Activated naive CD4-positive, alpha-beta T cell treated with anti-CD3 and anti-CD28 coated beads, Interleukin-2, amount 50 U/mL, for 24 hours (primary cell): ENCODE measurements at regions not wholly inside any gene's neighbourhood (a gene's known extent, or its start where the extent isn't known, plus 50 kb on each side); places are given as distances from the start of the nearest gene placed in this dataset.
"Not testable (repeated sequence)": the region's sequence is repeated elsewhere in the genome, so short reads cannot be mapped to it uniquely, and the experiment has no call there.

Source experiments
- H3K27ac Mint-ChIP-seq: one replicate; pipeline ENCODE4 v1.8.0; 2021; ENCODE audit warnings: mild to moderate bottlenecking, mixed read lengths
- H3K27me3 Mint-ChIP-seq: one replicate; pipeline ENCODE4 v1.8.0; 2021; ENCODE audit warnings: mixed read lengths
- H3K36me3 Mint-ChIP-seq: one replicate; pipeline ENCODE4 v1.8.0; 2021; ENCODE audit warnings: mixed read lengths
- H3K4me1 Mint-ChIP-seq: one replicate; pipeline ENCODE4 v1.8.0; 2021; ENCODE audit warnings: mixed read lengths
- H3K4me3 Mint-ChIP-seq: one replicate; pipeline ENCODE4 v1.8.0; 2021; ENCODE audit warnings: mild to moderate bottlenecking, mixed read lengths
- H3K9me3 Mint-ChIP-seq: one replicate; pipeline ENCODE4 v1.8.0; 2021; ENCODE audit warnings: mixed read lengths

DNA sequence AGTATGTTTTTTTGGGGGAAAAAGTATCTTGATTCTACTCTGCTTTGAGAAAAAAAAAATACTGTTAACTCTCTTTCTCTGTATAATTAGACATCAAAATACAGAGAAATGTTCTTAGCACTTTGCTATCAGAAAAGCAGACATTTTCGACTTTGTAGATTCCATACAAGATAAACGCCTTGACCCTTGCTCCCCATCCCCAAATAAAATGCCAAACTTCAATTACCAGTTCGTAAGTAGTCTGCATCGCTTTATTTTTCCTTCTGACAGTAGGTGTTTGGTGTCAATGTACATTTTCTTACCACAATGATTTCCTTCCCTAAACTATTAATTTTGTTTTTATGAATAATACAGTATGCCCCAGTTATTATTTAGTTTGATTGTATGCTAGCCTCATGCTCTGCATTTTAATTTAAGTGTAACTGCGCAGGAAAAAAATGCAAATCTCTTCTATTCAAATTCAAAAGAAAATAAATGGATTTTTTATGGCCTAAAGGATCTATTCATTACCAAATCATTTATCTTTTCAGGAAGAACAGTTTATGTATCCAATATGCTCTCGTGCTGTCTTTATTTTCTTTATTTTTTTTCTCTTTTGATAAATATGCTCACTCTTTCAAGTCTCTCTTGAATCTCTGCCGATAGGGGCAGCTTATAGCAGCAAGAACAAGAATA, 84.8 kb upstream of the ZNF217 start:
- Mint-ChIP-seq H3K27ac (peak overlapping the region; percentile 78), H3K4me1 (peaks cover 33% of the 10 kb centered on the region), H3K4me3 (peak overlapping the region; percentile 77), H3K36me3 (no peaks in the 10 kb centered on the region), H3K27me3 (no peaks in the 10 kb centered on the region), H3K9me3 (no peaks in the 10 kb centered on the region)

DNA sequence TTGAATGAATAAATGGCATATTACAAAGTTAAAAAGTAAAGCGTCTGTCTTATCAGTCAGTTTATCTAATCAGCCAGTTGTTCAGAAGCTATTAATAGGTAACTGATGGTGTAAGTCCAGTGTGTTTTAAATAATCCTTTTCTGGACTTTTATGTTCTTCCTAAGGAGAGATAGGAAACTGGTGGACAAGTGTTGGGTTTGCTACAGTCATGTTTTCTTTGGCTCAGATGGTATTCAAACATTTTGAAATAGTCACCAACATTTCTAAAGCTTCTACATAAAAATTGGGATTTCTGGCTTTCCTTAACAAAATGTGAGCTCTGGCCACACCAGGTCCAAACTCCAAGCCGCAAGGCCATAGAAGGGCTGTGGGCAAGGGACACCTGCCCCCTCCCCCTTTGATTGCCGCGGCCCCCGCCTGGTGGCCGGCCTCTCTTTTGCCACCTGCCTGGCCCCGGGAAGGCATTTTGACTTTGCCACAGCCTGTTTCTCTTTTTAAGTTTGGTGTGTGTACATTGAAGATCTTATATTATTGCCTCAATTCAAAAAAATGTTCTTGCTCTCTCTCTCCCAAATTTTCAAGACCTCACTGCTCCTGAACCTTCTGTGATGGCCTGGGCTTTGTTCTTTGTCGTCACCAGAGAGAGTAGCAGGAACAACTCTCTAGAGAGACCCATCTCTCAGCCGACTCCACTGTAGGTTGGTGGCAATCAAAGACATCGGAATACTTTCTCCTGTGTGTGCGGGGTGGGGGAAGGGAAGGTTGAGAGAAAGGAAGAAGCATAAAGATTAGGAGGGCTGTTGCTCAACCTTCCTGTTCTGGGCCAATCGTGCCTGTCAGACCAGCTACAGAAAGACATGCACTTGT, 84.0 kb upstream of the ZNF217 start:
- Mint-ChIP-seq H3K27me3 (no peaks in the 10 kb centered on the region), H3K4me1 (peaks cover 33% of the 10 kb centered on the region), H3K27ac (peak overlapping the region; percentile 78), H3K4me3 (peak overlapping the region; percentile 77), H3K9me3 (no peaks in the 10 kb centered on the region), H3K36me3 (no peaks in the 10 kb centered on the region)

DNA sequence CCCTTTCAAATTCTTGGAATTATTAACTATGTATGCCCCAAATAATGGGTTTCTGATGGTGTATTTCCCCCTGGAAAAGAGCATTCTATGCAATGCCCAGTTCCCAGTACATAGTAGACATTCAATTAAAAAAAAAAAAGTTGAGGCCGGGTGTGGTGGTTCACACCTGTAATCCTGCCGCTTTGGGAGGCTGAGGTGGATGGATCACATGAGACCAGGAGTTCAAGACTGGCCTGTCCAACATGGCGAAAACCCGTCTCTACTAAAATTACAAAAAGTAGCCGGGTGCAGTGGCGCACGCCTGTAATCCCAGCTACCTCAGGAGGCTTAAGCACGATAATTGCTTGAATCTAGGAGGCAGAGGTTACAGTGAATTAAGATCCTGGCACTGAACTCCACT, 83.3 kb upstream of the ZNF217 start:
- Mint-ChIP-seq H3K27me3 (no peaks in the 10 kb centered on the region), H3K36me3 (no peaks in the 10 kb centered on the region), H3K4me1 (peaks cover 33% of the 10 kb centered on the region), H3K4me3 (no peak overlapping the region), H3K9me3 (no peaks in the 10 kb centered on the region), H3K27ac (no peak overlapping the region)

DNA sequence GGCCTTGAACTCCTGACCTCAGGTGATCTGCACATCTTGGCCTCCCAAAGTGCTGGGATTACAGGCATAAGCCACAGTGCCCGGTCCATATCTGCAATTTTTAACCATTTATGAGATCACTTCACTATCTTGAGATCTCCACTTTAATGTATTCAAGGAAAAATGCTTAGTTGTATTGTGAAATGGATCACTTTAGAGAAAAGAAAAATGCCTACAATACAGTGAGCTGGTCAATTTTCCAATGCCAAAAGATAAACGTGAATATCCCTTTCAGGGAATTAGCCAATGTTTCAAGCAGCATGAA, 82.8 kb upstream of the ZNF217 start:
- Mint-ChIP-seq H3K36me3 (no peaks in the 10 kb centered on the region), H3K9me3 (no peaks in the 10 kb centered on the region), H3K4me1 (peaks cover 33% of the 10 kb centered on the region), H3K27ac (no peak overlapping the region), H3K27me3 (no peaks in the 10 kb centered on the region), H3K4me3 (no peak overlapping the region)

DNA sequence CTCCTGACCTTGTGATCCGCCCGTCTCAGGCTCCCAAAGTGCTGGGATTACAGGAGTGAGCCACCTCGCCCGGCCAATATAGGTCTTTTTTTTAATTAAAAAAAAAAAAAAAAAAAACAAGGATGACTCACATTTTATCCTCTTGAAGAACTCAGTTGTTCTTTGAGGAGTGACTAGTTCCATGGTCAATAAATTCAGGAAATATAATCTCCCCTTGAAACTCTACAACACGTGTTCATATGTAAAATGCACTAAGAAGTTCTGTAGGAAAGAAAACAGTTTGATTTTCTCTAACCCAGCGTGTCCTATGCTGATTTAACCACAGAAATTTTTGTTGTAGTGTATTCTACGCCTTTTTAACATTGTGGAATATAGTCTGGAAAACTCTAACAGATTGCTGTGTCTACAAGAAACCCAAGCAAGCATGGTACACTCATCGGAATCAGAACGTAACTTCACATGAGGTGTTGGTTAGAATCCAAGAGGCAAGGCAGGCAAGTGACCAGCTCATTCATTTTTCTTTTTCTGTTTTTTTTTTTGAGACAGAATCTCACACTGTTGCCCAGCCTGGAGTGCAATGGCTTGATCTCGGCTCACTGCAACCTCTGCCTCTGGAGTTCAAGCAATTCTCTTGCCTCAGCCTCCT, 79.0 kb upstream of the ZNF217 start:
- Mint-ChIP-seq H3K4me3 (no peak overlapping the region), H3K36me3 (no peaks in the 10 kb centered on the region), H3K27ac (no peak overlapping the region), H3K27me3 (no peaks in the 10 kb centered on the region), H3K4me1 (peaks cover 5% of the 10 kb centered on the region), H3K9me3 (no peaks in the 10 kb centered on the region)

DNA sequence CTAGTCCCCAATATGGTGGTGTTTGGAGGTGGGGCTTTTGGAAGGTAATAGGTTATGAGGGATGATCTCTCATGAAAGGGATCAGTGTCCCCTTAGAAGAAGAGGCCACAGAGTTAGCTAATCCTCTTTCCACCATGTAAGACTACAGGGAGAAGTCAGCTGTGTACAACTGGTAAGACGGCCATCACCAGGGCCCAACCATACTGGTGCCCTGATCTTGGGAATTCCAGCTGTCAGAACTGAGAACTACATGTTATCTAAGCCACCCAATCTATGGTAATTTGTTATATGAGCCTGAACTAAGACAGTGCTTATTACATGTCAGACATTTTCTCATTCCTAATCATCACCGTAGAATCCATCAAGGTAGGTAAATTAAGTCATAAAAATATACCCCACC, 77.7 kb upstream of the ZNF217 start:
- Mint-ChIP-seq H3K9me3 (no peaks in the 10 kb centered on the region), H3K4me1 (peaks cover 4% of the 10 kb centered on the region), H3K36me3 (no peaks in the 10 kb centered on the region), H3K27ac (peak overlapping the region; percentile 41), H3K27me3 (no peaks in the 10 kb centered on the region), H3K4me3 (no peak overlapping the region)

DNA sequence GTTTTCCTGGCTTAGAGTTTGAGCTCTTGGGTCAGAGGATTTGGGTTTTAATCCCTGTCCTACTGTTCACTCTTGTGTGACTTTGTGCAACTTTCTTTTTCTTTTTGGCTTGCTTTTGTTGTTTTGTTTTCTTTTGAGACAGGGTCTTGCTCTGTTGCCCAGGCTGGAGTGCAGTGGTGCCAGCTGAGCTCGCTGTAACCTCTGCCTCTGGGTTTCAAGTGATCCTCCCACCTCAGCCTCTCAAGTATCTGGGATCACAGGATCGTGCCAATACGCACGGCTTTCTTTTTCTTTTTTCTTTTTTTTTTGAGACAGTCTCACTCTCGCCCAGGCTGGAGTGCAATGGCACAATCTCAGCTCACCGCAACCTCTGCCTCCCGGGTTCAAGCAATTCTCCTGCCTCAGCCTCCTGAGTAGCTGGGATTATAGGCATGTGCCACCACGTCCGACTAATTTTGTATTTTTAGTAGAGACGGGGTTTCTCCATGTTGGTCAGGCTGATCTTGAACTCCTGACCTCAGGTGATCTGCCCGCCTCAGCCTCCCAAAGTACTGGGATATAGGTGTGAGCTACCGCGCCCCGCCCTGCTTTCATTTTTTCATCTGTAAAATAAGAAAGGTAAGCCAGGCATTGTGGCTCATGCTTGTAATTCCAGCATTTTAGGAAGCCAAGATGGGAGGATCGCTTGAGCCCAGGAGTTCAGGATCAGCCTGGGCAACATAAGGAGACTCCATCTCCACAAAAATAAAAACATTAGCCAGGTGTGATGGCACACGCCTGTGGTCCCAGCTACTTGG, 76.1 kb upstream of the ZNF217 start:
- not testable (repeated sequence) for H3K27me3 Mint-ChIP-seq, H3K9me3 Mint-ChIP-seq, H3K4me3 Mint-ChIP-seq, H3K36me3 Mint-ChIP-seq, H3K4me1 Mint-ChIP-seq
- peak overlapping the region; percentile 30 for H3K27ac Mint-ChIP-seq

DNA sequence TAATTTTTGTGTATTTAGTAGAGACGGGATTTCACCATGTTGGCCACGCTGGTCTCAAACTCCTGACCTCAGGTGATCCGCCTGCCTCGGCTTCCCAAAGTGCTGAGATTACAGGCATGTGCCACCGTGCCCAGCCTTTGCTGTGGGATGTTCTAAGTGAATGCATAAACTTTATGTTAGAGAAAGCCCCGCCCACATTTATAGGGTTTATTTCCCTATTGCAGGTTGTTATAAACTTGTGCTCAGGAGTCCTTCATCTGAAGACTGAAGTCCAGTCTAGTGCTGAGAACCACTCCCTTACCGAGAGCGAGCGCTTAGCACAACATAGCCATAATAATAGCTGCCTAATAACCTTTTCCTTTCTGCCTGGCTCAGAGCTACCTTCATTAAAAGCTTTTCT, 75.4 kb upstream of the ZNF217 start:
- H3K9me3 Mint-ChIP-seq = no peaks in the 10 kb centered on the region
- H3K4me3 Mint-ChIP-seq = no peak overlapping the region
- H3K27ac Mint-ChIP-seq = no peak overlapping the region
- no peaks in the 10 kb centered on the region for H3K27me3 Mint-ChIP-seq
- H3K36me3 Mint-ChIP-seq = no peaks in the 10 kb centered on the region
- H3K4me1 Mint-ChIP-seq = peaks cover 9% of the 10 kb centered on the region

DNA sequence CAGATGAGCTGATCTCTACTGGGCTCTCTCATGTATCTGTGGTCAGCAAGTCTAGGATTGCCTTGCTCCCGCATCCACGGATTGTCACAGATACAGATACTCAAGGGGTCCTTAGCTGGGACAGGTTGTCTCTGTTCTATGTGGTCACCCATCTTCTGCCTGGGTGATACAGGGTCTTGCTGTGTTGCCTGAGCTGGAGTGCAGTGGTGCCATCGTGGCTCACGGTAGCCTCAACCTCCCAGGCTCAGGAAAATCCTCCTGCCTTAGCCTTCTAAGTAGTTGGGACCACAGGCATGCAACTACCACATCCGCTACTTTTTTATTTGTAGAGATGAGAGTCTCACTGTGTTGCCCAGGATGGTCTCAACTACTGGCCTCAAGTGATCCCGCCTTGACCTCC, 72.5 kb upstream of the ZNF217 start:
- Mint-ChIP-seq H3K27ac (no peak overlapping the region), H3K4me3 (no peak overlapping the region), H3K9me3 (no peaks in the 10 kb centered on the region), H3K36me3 (no peaks in the 10 kb centered on the region), H3K4me1 (peaks cover 29% of the 10 kb centered on the region), H3K27me3 (no peaks in the 10 kb centered on the region)

DNA sequence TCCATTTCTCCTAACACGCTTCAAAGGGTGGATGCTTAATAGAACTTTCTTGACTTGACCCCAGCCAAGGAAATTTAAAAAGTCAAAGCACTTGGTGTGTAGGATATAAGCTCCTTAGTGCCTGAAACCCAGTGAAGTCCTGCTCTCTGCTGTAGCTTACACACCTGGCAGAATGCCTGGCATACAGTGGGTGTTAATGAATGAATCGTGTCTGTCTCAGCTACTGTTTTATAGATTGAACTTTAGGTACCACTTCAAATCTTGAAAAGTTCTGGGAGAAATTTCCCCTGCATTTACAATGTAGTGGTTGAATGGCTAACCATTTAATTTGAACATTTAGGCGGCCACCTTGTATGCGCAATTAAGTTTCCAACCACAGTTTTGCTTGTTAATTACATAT, 70.5 kb upstream of the ZNF217 start:
- H3K27ac Mint-ChIP-seq = peak overlapping the region; percentile 41
- H3K4me1 Mint-ChIP-seq = peaks cover 42% of the 10 kb centered on the region
- peak overlapping the region; percentile 36 for H3K4me3 Mint-ChIP-seq
- no peaks in the 10 kb centered on the region for H3K36me3 Mint-ChIP-seq
- no peaks in the 10 kb centered on the region for H3K27me3 Mint-ChIP-seq
- no peaks in the 10 kb centered on the region for H3K9me3 Mint-ChIP-seq

DNA sequence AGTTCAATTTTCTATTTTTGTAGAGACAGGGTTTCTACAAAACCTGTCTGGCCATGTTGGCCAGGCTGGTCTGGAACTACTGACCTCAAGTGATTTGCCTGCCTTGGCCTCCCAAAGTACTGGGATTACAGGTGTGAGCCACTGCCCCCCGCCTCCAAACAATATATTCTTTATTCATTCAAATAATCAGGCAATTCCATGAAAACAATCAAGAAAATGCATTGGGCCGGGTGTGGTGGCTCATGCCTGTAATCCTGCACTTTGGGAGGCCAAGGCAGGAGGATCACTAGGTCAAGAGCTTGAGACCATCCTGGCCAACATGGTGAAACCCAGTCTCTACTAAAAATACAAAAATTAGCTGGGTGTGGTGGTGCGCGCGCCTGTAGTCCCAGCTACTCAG, 69.9 kb upstream of the ZNF217 start:
- H3K36me3 Mint-ChIP-seq, H3K9me3 Mint-ChIP-seq, H3K4me3 Mint-ChIP-seq, H3K27me3 Mint-ChIP-seq, H3K27ac Mint-ChIP-seq: not testable (repeated sequence)
- H3K4me1 Mint-ChIP-seq = peaks cover 42% of the 10 kb centered on the region

DNA sequence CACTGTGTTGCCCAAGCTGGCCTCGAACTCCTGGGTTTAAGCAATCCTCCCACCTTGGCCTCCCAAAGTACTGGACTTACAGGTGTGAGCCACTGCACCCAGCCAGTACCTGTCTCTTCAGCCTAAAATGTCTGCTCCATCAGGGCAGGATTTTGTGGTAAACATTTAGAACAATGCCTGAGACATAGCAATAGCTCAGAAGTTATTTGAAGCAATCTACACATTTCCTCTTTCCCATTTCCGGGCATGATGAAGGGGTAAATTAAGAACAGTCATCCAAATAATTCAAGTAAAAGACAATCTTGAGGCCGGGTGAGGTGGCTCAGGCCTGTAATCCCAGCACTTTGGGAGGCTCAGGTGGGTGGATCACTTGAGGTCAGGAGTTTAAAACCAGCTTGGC, 69.0 kb upstream of the ZNF217 start:
- H3K36me3 Mint-ChIP-seq = no peaks in the 10 kb centered on the region
- no peak overlapping the region for H3K4me3 Mint-ChIP-seq
- no peaks in the 10 kb centered on the region for H3K9me3 Mint-ChIP-seq
- H3K4me1 Mint-ChIP-seq = peaks cover 51% of the 10 kb centered on the region
- H3K27ac Mint-ChIP-seq = peak overlapping the region; percentile 38
- no peaks in the 10 kb centered on the region for H3K27me3 Mint-ChIP-seq

DNA sequence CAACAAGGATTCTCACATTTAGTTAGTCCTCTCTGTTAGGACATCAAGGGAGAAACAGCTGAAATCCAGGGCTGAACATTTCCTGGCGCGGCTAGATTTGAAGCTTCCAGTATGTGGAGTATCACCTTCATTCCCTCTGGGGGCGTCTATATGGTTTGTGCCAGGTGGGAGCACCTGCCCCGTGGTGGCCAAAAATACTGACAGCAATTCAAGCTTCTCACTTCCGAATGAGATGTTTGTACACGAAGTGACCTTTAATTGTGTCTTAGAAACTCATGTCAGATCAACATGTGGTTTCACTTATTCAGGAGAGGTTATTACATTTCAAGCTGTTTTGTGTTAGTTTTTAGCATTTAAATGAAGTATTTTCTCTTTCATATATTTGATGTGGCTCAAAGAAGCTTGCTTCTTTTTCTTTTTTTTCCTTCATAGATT, 67.3 kb upstream of the ZNF217 start:
- no peaks in the 10 kb centered on the region for H3K36me3 Mint-ChIP-seq
- H3K27me3 Mint-ChIP-seq = no peaks in the 10 kb centered on the region
- peaks cover 68% of the 10 kb centered on the region for H3K4me1 Mint-ChIP-seq
- peak overlapping the region; percentile 85 for H3K4me3 Mint-ChIP-seq
- no peaks in the 10 kb centered on the region for H3K9me3 Mint-ChIP-seq
- peak overlapping the region; percentile 60 for H3K27ac Mint-ChIP-seq

DNA sequence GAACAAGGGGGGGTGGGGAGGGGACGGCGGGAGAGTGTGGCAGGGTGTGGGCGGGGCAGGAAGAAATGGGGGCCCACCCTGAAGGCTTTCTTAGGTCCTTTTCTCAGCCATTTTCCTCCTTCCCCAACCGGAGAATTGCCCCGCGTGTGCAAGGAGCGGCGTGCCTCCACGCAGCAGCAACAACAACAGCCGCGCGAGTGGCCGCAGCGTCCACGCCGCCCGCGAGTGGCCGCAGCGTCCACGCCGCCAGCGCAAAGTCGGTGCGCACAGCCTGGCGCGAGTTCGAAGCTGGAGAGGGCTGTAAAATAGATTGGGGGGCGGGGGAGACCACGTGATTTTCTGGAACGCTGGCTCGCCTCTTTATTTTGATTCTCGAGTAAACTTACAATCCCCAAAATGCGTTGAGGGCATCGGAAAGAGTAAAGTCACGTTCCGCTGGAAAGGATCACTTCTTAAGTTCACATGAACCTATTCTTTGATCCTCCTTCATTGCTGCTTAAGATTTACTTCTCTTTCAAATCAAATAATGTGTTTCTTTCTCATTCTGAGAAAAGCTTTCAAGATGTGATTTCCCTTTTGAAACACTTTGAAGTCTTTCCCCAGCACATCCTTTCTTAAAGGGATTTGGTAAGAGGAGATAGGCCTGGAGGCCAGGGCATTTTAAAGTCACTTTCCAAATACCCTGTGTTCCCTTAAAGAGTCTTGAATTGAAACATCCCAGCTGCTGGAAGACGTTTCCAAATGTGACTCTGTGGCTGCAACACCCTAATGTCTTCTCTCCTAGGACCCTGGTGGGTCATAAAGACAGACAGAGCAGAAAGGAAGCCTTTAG, 66.7 kb upstream of the ZNF217 start:
- Mint-ChIP-seq H3K9me3 (no peaks in the 10 kb centered on the region), H3K4me1 (peaks cover 73% of the 10 kb centered on the region), H3K27ac (peak overlapping the region; percentile 60), H3K36me3 (no peaks in the 10 kb centered on the region), H3K4me3 (peak overlapping the region; percentile 85), H3K27me3 (no peaks in the 10 kb centered on the region)

DNA sequence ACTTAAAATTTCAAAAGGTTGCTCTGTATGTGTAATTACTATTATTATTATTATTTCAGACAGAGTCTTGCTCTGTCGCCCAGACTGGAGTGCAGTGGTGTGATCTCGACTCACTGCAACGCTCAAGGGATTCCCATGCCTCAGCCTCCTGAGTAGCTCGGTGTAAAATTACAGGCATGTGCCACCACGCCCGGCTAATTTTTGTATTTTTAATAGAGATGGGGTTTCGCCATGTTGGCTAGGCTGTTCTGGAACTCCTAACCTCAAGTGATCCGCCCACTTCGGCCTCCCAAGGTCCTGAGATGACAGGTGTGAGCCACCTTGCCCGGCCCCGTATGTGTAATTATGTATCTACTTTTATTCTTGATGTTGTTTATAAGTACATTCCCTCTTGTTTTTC, 65.3 kb upstream of the ZNF217 start:
- H3K4me3 Mint-ChIP-seq = no peak overlapping the region
- H3K4me1 Mint-ChIP-seq = peaks cover 72% of the 10 kb centered on the region
- no peak overlapping the region for H3K27ac Mint-ChIP-seq
- H3K36me3 Mint-ChIP-seq = no peaks in the 10 kb centered on the region
- H3K9me3 Mint-ChIP-seq = no peaks in the 10 kb centered on the region
- H3K27me3 Mint-ChIP-seq = no peaks in the 10 kb centered on the region
